Aorta (tissue), 5 donors: ENCODE measurements at regions not wholly inside any gene's neighbourhood (a gene's known extent, or its start where the extent isn't known, plus 50 kb on each side); places are given as distances from the start of the nearest gene placed in this dataset.

ENCODE experiments used
- ATAC-seq: fragments of 200-7000 bp; cut with Tn5 transposase; one replicate; pipeline ENCODE4 v1.9.1; 2022; ENCODE audit warnings: moderate library complexity; ENCODE audit not compliant: low FRiP score
- DNase-seq, 2 donors: peaks; one replicate each; pipeline ENCODE4 v3.0.0-alpha.2; 2020
- H3K27ac ChIP-seq, 2 donors: one replicate each; pipeline ENCODE4 v1.5.1; 2013; ENCODE audit warnings: low read length in 2 of 2, mild to moderate bottlenecking in 2 of 2, moderate library complexity in 2 of 2, control low read depth in 1 of 2, inconsistent platforms in 1 of 2, low read depth in 1 of 2
- H3K27me3 ChIP-seq, 2 donors: one replicate each; pipeline ENCODE4 v1.6.1; 2013; ENCODE audit warnings: control low read depth in 1 of 2, low read length in 1 of 2, mild to moderate bottlenecking in 1 of 2, moderate library complexity in 1 of 2; ENCODE audit not compliant: insufficient read depth in 2 of 2, control insufficient read depth in 1 of 2
- H3K36me3 ChIP-seq, 2 donors: one replicate each; pipeline ENCODE4 v1.6.1; 2013; ENCODE audit warnings: control low read depth in 1 of 2, low read length in 1 of 2, mild to moderate bottlenecking in 1 of 2; ENCODE audit not compliant: insufficient read depth in 2 of 2, control insufficient read depth in 1 of 2
- H3K4me1 ChIP-seq, 2 donors: one replicate each; pipeline ENCODE4 v1.6.1; 2013; ENCODE audit warnings: low read length in 2 of 2, control low read depth in 1 of 2, mild to moderate bottlenecking in 1 of 2, moderate library complexity in 1 of 2; ENCODE audit not compliant: insufficient read depth in 2 of 2, control insufficient read depth in 1 of 2
- H3K4me3 ChIP-seq, 2 donors: one replicate each; pipeline ENCODE4 v1.5.1; 2013; ENCODE audit warnings: low read length in 2 of 2, control low read depth in 1 of 2, mild to moderate bottlenecking in 1 of 2
- H3K9me3 ChIP-seq: one replicate; pipeline ENCODE4 v1.6.1; 2013; ENCODE audit warnings: mild to moderate bottlenecking, low read length; ENCODE audit not compliant: control insufficient read depth
- WGBS, 2 donors: extraction: QIAGEN DNeasy Blood & Tissue Kit; methylation state at CpG; one replicate each; pipeline ENCODE4 v1.1.7; 2013; 5-methylcytosine and 5-hydroxymethylcytosine counted together
- intact Hi-C, 2 donors: fragments of 100-400 bp; cut with DNase I; formaldehyde crosslinking; loops; one replicate each; pipeline versions ENCODE4 v1.14.2 to v1.15.0; 2022
- donor health status: healthy with polysubstance abuse.
- donor health status: Bipolar disorder and iron deficiency.
- donor health status: DM: no; HTN: no; CAD: no.
- donor health status: DM: no; HTN: no; CAD: no.
- donor health status: DM: yes; HTN: yes; CAD: no.

- no peak for ATAC-seq
- Histone ChIP-seq H3K36me3 (no peaks in the 10 kb centered on the region), H3K9me3 (no peaks in the 10 kb centered on the region), H3K27ac (no peak overlapping the region), H3K4me3 (no peak overlapping the region), H3K27me3 (no peaks in the 10 kb centered on the region), H3K4me1 (peaks cover 0 to 2% of the 10 kb centered on the region in 2 donors)
- intact Hi-C loops, result no loop called here
- DNase-seq, result no peak
- WGBS, 2 donors, result 11 to 21% methylated on average over 1 of the region's 1 CpG
Observed at GRCh38 chr5:67467110-67467509, 270.5 kb upstream of the CD180 start.

DNA sequence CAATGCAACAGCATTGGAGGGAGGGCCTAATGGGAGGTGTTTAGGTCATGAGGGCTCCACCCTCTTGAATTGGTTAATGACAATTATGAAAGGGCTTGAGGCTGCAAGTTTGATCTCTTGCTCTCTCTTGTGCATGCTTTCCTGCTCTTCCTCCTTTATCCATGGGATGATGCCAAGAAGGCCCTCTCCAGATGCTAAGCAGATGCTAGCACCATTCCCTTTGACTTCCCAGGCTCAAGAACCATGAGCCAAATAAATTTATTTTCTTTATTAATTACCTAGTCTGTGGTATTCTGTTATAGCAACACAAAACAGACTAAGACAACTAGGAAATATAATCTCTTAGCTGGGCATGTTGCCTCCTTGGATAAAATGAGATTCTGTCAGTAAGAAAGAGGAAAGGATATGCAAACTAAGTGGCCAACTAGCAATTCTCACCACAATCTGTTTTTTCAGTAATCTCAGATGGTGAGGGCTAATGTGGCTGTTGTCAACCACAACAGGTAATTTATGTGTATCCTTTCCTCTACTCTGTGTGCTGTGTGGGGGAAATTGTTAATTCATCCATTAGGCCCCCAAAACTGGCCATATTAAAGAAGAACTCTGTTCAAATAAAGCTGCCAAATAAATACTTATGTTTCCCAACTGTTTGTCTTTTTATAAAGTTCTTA lies 269.1 kb upstream of the CD180 start:
- ATAC-seq (no peak), DNase-seq (no peak)
- Histone ChIP-seq H3K4me1 (peaks cover 0 to 2% of the 10 kb centered on the region in 2 donors), H3K36me3 (no peaks in the 10 kb centered on the region), H3K9me3 (no peaks in the 10 kb centered on the region), H3K4me3 (no peak overlapping the region), H3K27me3 (no peaks in the 10 kb centered on the region), H3K27ac (no peak overlapping the region)
- intact Hi-C loops, result no loop called here

DNA sequence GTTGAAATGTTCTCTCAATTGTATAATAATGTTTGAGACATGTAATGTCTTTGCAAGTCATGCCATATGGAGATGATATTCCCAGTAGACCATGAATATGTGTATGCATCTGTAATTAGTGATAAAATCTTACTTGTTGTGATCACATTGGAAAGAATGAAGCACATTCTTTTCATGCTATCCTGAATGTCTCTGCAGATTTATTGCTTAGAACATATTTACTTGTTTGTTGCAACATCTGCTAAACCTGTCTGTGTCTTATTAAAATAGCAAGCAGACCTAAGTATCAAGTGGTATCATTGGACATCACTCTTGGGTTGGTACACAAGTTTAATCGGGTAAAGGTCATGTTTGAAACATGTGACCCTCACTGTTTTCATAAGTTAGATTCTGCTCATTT lies 265.5 kb upstream of the CD180 start:
- ATAC-seq (no peak), DNase-seq (no peak)
- no peaks in the 10 kb centered on the region for H3K36me3 ChIP-seq
- no peaks in the 10 kb centered on the region for H3K9me3 ChIP-seq
- no peak overlapping the region for H3K27ac ChIP-seq
- WGBS, 2 donors, result 84 to 88% methylated on average over 1 of the region's 1 CpG
- H3K27me3 ChIP-seq, result no peaks in the 10 kb centered on the region
- H3K4me1 ChIP-seq, result peaks cover 0 to 2% of the 10 kb centered on the region in 2 donors
- intact Hi-C loops, result no loop called here
- H3K4me3 ChIP-seq, result no peak overlapping the region

- H3K36me3 ChIP-seq, result no peaks in the 10 kb centered on the region
- H3K4me1 ChIP-seq, result no peaks in the 10 kb centered on the region
- no peaks in the 10 kb centered on the region for H3K9me3 ChIP-seq
- no peak for DNase-seq
- H3K4me3 ChIP-seq, result no peak overlapping the region
- intact Hi-C loops, result no loop called here
- ATAC-seq, result no peak
- no peak overlapping the region for H3K27ac ChIP-seq
- H3K27me3 ChIP-seq, result no peaks in the 10 kb centered on the region
Observed at GRCh38 chr5:67459253-67459652, 262.7 kb upstream of the CD180 start.

DNA sequence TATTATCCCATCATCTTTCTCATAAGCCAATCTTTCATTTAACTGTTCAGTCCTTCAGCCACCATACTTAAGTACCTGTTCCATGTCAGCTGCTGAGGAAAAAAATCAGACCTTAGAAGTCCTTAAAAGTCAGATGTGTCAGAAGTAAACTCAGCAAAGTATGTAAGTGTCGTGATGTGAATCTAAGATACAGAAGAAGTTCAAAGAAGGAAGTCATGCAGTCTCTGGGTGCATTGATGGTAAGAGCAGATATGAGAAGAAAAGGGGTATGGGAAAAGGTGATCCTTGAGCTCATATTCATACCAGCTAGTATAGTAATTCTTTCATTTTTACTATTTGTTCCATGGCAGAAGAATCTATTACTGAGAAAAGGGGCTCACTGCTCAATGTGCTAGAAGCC lies 259.4 kb upstream of the CD180 start:
- Histone ChIP-seq H3K4me3 (no peak overlapping the region), H3K4me1 (no peaks in the 10 kb centered on the region), H3K9me3 (no peaks in the 10 kb centered on the region), H3K27ac (no peak overlapping the region), H3K36me3 (no peaks in the 10 kb centered on the region), H3K27me3 (no peaks in the 10 kb centered on the region)
- WGBS, 2 donors, result 92 to 97% methylated on average over 1 of the region's 1 CpG
- intact Hi-C loops, result no loop called here
- ATAC-seq (no peak), DNase-seq (no peak)

DNA sequence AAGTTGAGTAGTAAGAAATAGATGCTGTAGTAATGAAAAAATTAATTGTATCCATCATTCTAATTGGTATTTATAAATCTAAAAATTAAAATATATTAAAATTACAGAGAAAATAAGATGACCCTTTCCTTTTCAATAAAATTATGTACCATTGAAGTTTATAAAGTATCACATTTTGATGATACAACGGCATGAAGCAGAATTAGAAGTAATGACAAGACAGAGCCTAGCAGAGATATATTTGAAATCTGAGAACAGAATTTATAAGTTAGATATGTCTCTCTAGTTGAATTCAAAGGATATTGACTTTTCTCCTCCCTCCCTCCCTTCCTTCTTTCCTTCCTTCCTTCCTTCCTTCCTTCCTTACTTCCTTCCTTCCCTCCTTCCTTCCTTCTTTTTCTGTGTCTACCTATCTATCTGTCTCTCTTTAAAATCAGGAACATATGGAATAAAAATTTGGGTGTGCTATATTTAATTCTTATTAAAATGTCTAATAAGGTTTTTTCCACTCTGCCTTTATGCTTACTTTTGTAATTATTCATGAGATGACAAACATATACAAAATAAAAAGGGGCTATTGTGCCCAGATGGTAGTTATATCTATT lies 258.5 kb upstream of the CD180 start:
- DNase-seq, result no peak
- H3K36me3 ChIP-seq, result no peaks in the 10 kb centered on the region
- WGBS, 2 donors, result 97 to 99% methylated on average over 1 of the region's 1 CpG
- no peaks in the 10 kb centered on the region for H3K27me3 ChIP-seq
- no peaks in the 10 kb centered on the region for H3K9me3 ChIP-seq
- H3K4me1 ChIP-seq, result no peaks in the 10 kb centered on the region
- no peak for ATAC-seq
- no peak overlapping the region for H3K4me3 ChIP-seq
- intact Hi-C loops, result no loop called here
- H3K27ac ChIP-seq, result no peak overlapping the region

DNA sequence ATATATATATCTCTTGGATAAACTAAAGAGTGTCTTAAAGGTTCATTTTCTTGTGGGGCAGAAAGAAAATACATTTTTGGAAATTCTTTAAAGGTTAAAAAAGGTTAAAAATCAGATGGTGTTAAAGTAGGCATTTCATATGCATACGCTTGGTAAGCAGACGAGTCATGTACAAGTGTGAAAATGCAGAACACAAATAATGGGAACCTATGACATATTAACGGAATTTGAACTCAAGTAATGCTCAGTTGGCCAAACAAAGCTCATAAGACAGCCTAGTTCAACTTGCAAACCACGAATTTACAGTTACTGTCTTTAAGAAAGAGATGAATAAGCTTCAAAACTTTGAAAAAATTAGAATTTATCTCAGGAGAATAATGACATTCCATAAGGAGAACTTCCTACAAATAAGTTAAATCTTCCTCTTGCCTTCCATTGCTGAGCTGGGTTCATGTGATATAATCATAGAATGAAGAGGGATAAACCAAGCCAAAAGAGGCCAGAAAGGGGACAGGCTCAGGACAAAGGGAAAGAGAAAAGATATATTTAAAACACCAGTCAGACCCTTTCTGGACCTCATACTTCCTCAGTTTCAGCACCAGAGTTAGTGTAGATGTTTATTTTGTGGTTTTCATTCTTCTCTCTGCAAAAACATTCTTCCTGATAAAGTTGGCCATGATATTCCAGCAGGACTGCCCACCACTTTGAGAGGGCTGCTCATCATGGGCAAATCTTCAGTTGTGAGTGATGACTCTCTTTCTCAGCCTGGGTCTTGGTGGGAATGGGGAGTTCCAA lies 256.7 kb upstream of the CD180 start:
- ATAC-seq (no peak), DNase-seq (no peak)
- 79 to 89% methylated on average over 4 of the region's 4 CpGs for WGBS, 2 donors
- intact Hi-C loops, result no loop called here
- Histone ChIP-seq H3K36me3 (no peaks in the 10 kb centered on the region), H3K9me3 (peaks cover 2% of the 10 kb centered on the region), H3K27me3 (no peaks in the 10 kb centered on the region), H3K4me3 (no peak overlapping the region), H3K4me1 (no peaks in the 10 kb centered on the region), H3K27ac (no peak overlapping the region)

DNA sequence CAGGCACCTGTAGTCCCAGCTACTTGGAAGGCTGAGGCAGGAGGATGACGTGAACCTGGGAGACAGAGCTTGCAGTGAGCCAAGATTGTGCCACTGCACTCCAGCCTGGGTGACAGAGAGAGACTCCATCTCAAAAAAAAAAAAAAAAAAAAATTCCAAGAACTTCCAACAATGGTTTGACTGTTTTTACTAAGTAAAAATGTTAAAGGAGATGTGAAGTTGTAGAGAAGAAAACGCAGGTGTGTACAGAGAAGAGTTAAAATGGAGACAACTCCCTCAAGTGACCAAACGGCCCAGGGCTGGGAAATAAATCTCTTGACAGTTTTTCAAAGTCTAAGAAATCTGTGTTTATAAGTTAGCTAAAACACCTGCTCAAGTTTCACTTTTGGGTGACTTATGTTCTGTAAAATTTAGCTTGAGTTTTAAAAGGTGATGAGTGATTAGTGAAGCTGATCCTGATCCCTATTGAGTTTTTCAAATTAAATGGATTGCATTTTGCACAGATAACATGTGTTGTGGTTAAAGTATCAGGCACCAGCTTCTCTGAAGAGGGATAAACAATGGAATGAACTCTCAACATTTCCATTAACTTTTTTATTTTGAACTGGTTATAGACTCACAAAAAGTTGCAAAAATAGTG lies 255.2 kb upstream of the CD180 start:
- no peak for ATAC-seq
- no peak overlapping the region for H3K27ac ChIP-seq

More for the DNA sequence above, 255.2 kb upstream of the CD180 start:
- Histone ChIP-seq H3K36me3 (no peaks in the 10 kb centered on the region), H3K4me1 (no peaks in the 10 kb centered on the region), H3K9me3 (peaks cover 2% of the 10 kb centered on the region), H3K4me3 (no peak overlapping the region), H3K27me3 (no peaks in the 10 kb centered on the region)
- WGBS, 2 donors, result 74 to 83% methylated on average over 3 of the region's 3 CpGs
- intact Hi-C loops, result no loop called here
- DNase-seq, result no peak
